Esophagus muscularis mucosa (tissue), 4 donors: ENCODE measurements at regions not wholly inside any gene's neighbourhood (a gene's known extent, or its start where the extent isn't known, plus 50 kb on each side); places are given as distances from the start of the nearest gene placed in this dataset.

Experiments
- CTCF ChIP-seq, 3 experiments: fragments of 200-600 bp in 2 of 3; fragments of 450-650 bp in 1 of 3; sonication (generic) in 2 of 3; IDR thresholded peaks; one replicate each; pipeline ENCODE4 v1.5.1; 2017 to 2019; ENCODE audit warnings: antibody characterized with exemption in 3 of 3, mild to moderate bottlenecking in 2 of 3, moderate library complexity in 1 of 3
- EP300 ChIP-seq: sonication (generic); formaldehyde crosslinking; IDR thresholded peaks from one replicate; pipeline ENCODE4 v1.6.1; 2017; ENCODE audit warnings: antibody characterized with exemption
- POLR2A ChIP-seq: fragments of 450-650 bp; IDR thresholded peaks from one replicate; pipeline ENCODE4 v1.6.1; 2017; ENCODE audit warnings: antibody characterized with exemption, moderate library complexity, mild to moderate bottlenecking, low read depth
- POLR2AphosphoS5 ChIP-seq, 2 donors: sonication (generic); formaldehyde crosslinking; IDR thresholded peaks; one replicate each; pipeline ENCODE4 v1.6.1; 2017; ENCODE audit warnings: antibody characterized with exemption in 2 of 2

GRCh38 chr1:8107897-8108296 is 81.8 kb upstream of the ERRFI1 start:
- TF ChIP-seq CTCF (IDR thresholded peaks at IDR 0.05) (no peak), POLR2A (no peak), EP300 (no peak), POLR2AphosphoS5 (IDR thresholded peaks at IDR 0.05) (no peak)
